Smooth muscle cell (in vitro differentiated cells): ENCODE measurements at regions not wholly inside any gene's neighbourhood (a gene's known extent, or its start where the extent isn't known, plus 50 kb on each side); places are given as distances from the start of the nearest gene placed in this dataset.

Source experiments
- DNase-seq: peaks from one replicate; lab custom pipeline; 2025; ENCODE audit not compliant: unreplicated experiment; lab: John Stamatoyannopoulos, UW
- H2AFZ ChIP-seq: fragments of 200-600 bp; sonication (generic); 2 replicates; pipeline ENCODE4 v1.6.0; 2016; ENCODE audit warnings: antibody characterized with exemption, low read depth, mild to moderate bottlenecking
- H3F3A ChIP-seq: fragments of 200-600 bp; sonication (generic); 2 replicates; pipeline ENCODE4 v1.6.0; 2017; ENCODE audit warnings: antibody characterized with exemption, low read depth
- H3K27ac ChIP-seq: fragments of 200-600 bp; sonication (generic); 2 replicates; pipeline ENCODE4 v1.5.1; 2016; ENCODE audit warnings: low read depth, mild to moderate bottlenecking
- H3K27me3 ChIP-seq: fragments of 200-600 bp; sonication (generic); 2 replicates; pipeline ENCODE4 v1.6.1; 2016; ENCODE audit warnings: low read depth, mild to moderate bottlenecking
- H3K36me3 ChIP-seq: fragments of 200-600 bp; sonication (generic); 2 replicates; pipeline ENCODE4 v1.5.1; 2016; ENCODE audit warnings: low read depth
- H3K4me1 ChIP-seq: fragments of 200-600 bp; sonication (generic); 2 replicates; pipeline ENCODE4 v1.5.1; 2016; ENCODE audit warnings: low read depth
- H3K4me2 ChIP-seq: fragments of 200-600 bp; sonication (generic); 2 replicates; pipeline ENCODE4 v1.6.0; 2016; ENCODE audit warnings: mild to moderate bottlenecking
- H3K4me3 ChIP-seq: fragments of 200-600 bp; sonication (generic); 2 replicates; pipeline ENCODE4 v1.5.1; 2016; ENCODE audit warnings: mild to moderate bottlenecking
- H3K79me2 ChIP-seq: fragments of 200-600 bp; sonication (generic); 2 replicates; pipeline ENCODE4 v1.6.0; 2016; ENCODE audit warnings: low read depth, mild to moderate bottlenecking
- H3K9ac ChIP-seq: fragments of 200-600 bp; sonication (generic); 2 replicates; pipeline ENCODE4 v1.6.0; 2016; ENCODE audit warnings: low read depth
- H3K9me3 ChIP-seq: fragments of 200-600 bp; sonication (generic); replicated peaks from 2 replicates; pipeline ENCODE4 v1.5.1; 2016; ENCODE audit warnings: low read depth
- H4K20me1 ChIP-seq: fragments of 200-600 bp; sonication (generic); 2 replicates; pipeline ENCODE4 v1.6.0; 2016; ENCODE audit warnings: low read depth
- WGBS: methylation state at CpG from one replicate; pipeline ENCODE4 v1.1.7; 2016; ENCODE audit warnings: low lambda C conversion rate; 5-methylcytosine and 5-hydroxymethylcytosine counted together
- TF ChIP-seq, protein P1 (sequence below): fragments of 200-600 bp; sonication (generic); IDR thresholded peaks from 2 replicates; pipeline ENCODE4 v1.5.1; 2017; ENCODE audit warnings: borderline replicate concordance, mild to moderate bottlenecking, antibody characterized with exemption; ENCODE audit not compliant: insufficient read depth, poor library complexity, severe bottlenecking

- Histone ChIP-seq H3K9ac (no peak overlapping the region), H3K4me2 (no peak overlapping the region), H3K27me3 (no peaks in the 10 kb centered on the region), H3F3A (no peaks in the 10 kb centered on the region), H3K79me2 (no peaks in the 10 kb centered on the region), H3K4me1 (no peaks in the 10 kb centered on the region), H3K4me3 (no peak overlapping the region), H4K20me1 (no peaks in the 10 kb centered on the region), H3K36me3 (no peaks in the 10 kb centered on the region), H3K9me3 (no peaks in the 10 kb centered on the region), H3K27ac (no peak overlapping the region), H2AFZ (no peak overlapping the region)
- WGBS: 91% methylated on average over 2 of the region's 2 CpGs
- DNase-seq: no peak
- TF ChIP-seq, protein P1, sequence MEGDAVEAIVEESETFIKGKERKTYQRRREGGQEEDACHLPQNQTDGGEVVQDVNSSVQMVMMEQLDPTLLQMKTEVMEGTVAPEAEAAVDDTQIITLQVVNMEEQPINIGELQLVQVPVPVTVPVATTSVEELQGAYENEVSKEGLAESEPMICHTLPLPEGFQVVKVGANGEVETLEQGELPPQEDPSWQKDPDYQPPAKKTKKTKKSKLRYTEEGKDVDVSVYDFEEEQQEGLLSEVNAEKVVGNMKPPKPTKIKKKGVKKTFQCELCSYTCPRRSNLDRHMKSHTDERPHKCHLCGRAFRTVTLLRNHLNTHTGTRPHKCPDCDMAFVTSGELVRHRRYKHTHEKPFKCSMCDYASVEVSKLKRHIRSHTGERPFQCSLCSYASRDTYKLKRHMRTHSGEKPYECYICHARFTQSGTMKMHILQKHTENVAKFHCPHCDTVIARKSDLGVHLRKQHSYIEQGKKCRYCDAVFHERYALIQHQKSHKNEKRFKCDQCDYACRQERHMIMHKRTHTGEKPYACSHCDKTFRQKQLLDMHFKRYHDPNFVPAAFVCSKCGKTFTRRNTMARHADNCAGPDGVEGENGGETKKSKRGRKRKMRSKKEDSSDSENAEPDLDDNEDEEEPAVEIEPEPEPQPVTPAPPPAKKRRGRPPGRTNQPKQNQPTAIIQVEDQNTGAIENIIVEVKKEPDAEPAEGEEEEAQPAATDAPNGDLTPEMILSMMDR: no peak
These were observed 73.2 kb upstream of the PDK4 start for GRCh38 chr7:95669513-95669912.

DNA sequence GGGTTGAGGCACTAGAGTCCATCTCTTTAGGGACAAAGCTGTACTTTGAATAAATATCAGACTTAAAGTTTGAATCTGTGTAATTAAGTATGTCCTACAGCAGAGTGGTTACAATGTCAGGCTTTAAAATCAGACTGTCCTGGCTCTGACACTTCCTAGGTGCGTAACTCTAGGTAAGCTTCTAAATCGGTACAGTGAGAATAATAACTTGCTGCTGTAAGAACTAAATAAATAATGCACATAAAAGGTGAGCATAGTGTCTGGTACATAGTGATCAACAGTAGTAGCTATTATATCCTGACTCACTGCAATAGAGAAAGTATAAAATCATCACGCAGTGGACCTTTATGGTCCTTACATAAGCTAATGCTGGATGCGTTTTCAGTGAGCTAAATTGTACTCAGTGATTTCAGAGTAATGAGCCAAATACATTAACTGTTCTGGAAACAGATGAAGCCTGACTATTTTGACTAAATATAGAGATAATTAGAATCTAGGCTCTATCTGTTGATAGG, 72.2 kb upstream of the PDK4 start:
- DNase-seq: no peak
- H3K27ac ChIP-seq: no peak overlapping the region
- no peaks in the 10 kb centered on the region for H3F3A ChIP-seq
- no peaks in the 10 kb centered on the region for H3K79me2 ChIP-seq
- H4K20me1 ChIP-seq: no peaks in the 10 kb centered on the region
- no peak overlapping the region for H2AFZ ChIP-seq
- H3K9me3 ChIP-seq: peaks cover under 1% of the 10 kb centered on the region
- no peak overlapping the region for H3K4me2 ChIP-seq
- H3K4me3 ChIP-seq: no peak overlapping the region
- H3K27me3 ChIP-seq: no peaks in the 10 kb centered on the region
- no peaks in the 10 kb centered on the region for H3K4me1 ChIP-seq
- H3K9ac ChIP-seq: no peak overlapping the region
- H3K36me3 ChIP-seq: no peaks in the 10 kb centered on the region
- 96% methylated on average over 4 of the region's 4 CpGs for WGBS
- TF ChIP-seq, protein P1: no peak

DNA sequence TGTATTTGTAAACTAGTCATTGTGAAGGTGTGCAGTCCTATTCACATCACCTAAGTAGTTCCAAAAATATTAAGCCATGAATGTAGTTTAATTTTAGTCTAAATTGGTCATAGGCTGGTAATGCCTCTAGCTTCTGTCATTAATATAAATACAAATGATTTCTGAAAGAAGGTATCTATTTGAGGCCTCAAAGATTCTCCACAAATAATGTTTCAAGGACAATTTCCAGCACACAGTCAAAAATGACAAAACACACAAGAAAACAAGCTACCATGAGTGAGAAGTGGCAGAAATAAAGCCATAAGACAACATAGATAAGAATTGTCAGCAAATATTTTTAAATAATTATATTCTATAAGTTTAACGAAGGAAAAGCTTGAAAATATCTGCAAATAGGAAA, 66.7 kb upstream of the PDK4 start:
- Histone ChIP-seq H3F3A (no peaks in the 10 kb centered on the region), H2AFZ (no peak overlapping the region), H3K9ac (no peak overlapping the region), H3K4me1 (no peaks in the 10 kb centered on the region), H3K79me2 (no peaks in the 10 kb centered on the region), H3K27me3 (no peaks in the 10 kb centered on the region), H4K20me1 (no peaks in the 10 kb centered on the region), H3K4me3 (no peak overlapping the region), H3K36me3 (no peaks in the 10 kb centered on the region), H3K27ac (no peak overlapping the region), H3K9me3 (peaks cover 2% of the 10 kb centered on the region), H3K4me2 (no peak overlapping the region)
- TF ChIP-seq, protein P1: no peak
- WGBS: 61% methylated on average over 1 of the region's 1 CpG
- no peak for DNase-seq

DNA sequence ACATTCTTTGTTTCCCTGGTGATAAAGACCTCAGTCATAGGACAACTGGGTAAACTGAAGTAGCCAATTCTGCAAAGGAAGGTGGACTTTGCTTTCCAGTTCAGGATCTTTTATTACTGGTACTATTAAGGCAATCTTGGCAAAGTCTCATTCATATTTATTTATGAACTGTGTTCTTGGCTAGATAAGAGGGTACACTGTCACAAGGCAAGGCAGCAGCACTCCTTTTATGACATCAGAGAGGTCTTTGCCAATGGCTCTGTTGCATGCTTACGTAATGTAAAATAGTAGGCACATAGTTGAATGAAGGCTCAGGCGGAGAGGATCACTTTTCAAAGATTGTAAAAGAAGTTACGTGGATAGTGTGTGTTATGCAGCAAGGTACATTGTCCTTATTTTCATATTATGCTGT, 63.7 kb upstream of the PDK4 start:
- no peak overlapping the region for H2AFZ ChIP-seq
- no peaks in the 10 kb centered on the region for H4K20me1 ChIP-seq
- H3K27me3 ChIP-seq: peaks cover 15% of the 10 kb centered on the region
- H3K79me2 ChIP-seq: no peaks in the 10 kb centered on the region
- H3K27ac ChIP-seq: no peak overlapping the region
- no peaks in the 10 kb centered on the region for H3F3A ChIP-seq
- TF ChIP-seq, protein P1: no peak
- 91% methylated on average over 3 of the region's 3 CpGs for WGBS
- no peak overlapping the region for H3K4me2 ChIP-seq
- no peak overlapping the region for H3K4me3 ChIP-seq
- H3K9ac ChIP-seq: no peak overlapping the region
- H3K36me3 ChIP-seq: no peaks in the 10 kb centered on the region
- H3K9me3 ChIP-seq: peaks cover 2% of the 10 kb centered on the region
- DNase-seq: no peak
- no peaks in the 10 kb centered on the region for H3K4me1 ChIP-seq
